ENCODE measurements at regions not wholly inside any gene's neighbourhood (a gene's known extent, or its start where the extent isn't known, plus 50 kb on each side); places are given as distances from the start of the nearest gene placed in this dataset.

GRCh38 chr2:240325016-240326007 lies 110.2 kb upstream of the GPC1 start:
- DNase-seq = no peak

GRCh38 chr2:240326246-240326645 lies 109.2 kb upstream of the GPC1 start:
- no peak for DNase-seq

GRCh38 chr2:240326886-240327285 lies 108.6 kb upstream of the GPC1 start:
- no peak for DNase-seq

DNA sequence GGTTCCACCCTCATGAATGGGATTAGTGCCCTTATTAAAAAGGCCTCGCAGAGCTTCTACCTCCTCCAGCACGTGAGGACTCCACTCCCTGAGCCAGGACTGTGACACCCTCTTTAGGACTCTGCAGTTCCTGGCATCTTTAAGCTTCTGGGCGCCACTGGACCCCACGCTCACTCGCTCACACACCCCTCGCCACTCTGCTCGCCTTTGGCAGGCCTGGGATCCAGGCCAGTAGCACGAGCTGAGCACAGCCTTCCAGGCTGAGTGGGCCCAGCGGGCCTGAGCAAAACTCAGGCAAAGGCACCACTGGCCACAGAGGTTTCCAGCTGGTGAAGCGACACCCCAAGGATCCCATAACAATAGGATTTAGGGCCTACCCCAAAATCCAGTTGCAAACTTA lies 107.9 kb upstream of the GPC1 start:
- DNase-seq = no peak

DNA sequence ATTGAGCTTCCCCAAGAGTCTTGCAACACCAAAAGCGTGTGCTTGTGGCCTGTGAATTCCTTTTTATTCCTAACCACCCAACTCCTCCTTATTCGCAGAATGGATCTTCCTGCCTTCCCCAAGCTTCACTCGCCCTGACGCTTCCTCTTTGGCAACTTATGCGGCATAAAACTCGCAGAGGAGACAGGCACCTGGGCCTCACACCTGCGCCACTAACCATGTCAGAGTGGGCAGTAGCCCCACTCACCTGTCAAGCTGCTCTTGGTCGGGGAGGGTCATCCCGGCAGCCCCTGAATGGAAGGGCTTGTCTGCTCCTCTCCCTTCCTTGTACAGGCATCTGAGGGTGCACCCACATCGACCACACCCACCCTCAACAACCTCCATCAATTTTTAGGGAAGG lies 106.9 kb upstream of the GPC1 start:
- no peak for DNase-seq

DNA sequence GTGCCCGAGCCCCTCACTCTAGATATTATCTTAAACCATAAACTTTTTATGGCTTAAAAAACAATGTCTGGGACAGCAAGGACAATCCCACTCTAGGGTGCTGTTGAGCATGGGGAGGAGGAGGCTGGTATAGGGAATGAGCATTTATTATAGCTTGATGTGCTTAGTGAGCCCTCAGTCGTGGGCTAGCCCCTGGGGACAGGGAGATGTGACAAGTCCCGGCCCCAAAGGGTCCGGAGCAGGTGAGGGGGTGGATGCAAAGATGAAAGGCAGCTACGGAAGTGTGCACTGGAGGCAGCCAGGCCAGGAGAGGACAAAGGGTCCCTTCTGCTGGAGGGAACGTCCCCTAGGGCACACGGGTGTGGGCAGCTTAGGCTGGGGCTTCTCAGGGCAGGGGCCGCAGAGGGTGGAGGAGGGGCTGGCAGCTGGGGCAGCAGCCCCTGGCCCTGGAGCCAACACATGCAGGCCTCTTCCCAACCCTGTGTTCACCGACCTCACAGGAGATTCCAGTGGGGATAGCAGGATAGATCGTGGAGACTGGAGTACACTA lies 106.3 kb upstream of the GPC1 start:
- DNase-seq = no peak

DNA sequence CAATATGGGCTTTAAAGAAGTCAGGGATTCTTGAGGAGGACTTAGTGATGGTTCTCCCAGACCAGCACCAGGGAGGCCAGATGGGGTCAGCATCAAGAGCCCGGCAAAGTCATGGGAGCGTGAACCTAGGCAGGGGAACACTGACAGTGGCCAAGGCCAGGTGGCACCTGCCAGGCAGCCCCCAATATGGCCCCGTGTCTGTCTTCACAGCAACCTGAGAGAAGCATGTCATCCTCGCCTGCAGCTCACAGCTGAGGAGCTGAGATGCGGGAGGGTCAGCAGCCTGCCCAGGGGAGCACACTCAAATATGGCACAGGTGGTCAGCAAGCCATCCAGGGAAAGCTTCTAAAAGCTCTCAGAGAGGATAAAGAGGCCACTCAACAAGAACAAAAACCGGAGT lies 105.7 kb upstream of the GPC1 start:
- no peak for DNase-seq

DNA sequence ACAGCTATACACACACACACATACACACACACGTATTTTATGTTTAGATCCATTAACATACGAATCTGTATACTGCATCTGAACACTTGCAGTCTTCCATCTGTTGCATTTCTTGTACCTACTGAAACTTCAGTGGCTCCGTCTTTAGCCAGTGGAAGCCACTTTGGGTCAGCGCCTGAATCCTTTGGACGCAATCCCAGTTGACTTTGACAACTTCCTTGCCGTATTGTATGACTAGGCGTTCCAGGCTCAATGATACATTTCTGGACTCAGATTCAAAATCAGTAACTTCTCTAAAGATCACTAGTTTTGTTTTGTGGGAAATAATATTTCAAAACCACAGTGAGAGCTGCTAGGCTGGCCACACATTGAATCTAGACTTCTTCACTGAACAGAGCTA lies 101.5 kb upstream of the GPC1 start:
- DNase-seq = no peak

- no peak for DNase-seq
Observed at GRCh38 chr2:240335061-240335460, 100.4 kb upstream of the GPC1 start.

DNA sequence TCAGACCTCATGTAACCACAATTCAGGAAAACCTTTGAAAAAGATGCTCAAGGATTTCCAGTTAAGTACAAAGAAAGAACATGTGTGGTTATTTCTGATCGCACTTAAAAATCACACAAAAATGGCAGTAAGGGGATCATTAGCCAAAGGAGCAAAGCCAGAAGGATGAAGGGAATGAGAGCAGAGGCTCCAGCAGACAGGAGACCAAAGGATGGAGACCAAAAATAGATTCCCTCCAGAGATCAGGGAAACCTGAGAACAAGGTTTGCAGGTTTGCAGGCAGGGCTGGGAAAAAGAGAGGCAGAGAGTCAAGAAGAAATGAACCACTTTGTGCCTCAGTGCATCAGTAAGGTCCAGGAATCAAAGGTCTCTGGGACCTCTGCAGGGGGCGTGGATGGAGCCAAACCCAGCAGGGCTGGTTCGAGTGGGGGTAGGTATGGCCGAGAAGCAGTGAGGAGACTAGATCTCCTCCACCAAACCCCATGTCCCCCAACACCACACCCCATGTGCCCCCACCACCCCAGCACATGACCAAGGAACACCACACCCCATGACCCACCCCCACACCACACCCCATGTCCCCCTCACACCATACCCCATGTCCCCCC lies 98.5 kb upstream of the GPC1 start:
- DNase-seq = no peak

DNA sequence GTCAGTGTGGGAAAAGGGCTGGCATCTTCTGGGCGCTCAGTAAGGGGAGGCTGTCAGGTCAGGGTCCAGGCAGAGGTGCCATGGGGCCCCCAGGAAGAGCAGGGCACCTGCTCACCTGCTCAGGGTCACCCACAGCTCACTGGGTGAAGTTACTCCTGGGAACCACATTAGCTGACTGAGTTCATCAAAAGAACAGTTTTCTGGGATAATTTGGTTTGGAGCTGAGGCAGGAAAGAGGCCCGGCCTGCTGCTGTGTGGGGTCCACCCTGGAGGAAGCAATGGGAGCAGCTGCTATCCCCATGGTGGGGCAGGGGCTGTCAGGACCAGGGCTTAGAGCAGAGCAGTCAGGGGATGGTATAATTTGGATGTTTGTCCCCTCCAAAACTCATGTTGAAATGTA lies 97.2 kb upstream of the GPC1 start:
- DNase-seq = no peak

GRCh38 chr2:240339411-240340360 lies 95.8 kb upstream of the GPC1 start:
- no peak for DNase-seq

GRCh38 chr2:240340361-240340761 lies 95.1 kb upstream of the GPC1 start:
- DNase-seq = no peak

- no peak for DNase-seq
Observed at GRCh38 chr2:240341064-240341463, 94.4 kb upstream of the GPC1 start.

DNA sequence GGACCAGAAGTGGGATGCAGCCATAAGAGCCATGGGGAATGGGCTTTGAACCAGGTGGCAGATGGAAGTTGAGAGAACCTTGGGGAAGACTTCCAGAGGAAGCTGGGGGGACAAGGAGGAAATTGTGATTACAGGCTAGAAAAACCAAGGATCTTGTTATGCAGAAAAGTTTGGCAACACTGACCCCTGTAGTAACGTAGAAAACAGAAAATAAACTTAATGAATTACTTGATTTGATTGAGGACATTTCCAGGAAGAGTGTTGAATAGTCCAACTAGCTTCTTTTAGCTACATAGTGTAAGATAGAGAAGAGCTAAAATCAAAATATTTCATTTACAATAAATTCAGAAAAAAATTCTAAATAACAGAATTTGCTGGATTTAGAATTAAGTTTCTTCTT lies 91.9 kb upstream of the GPC1 start:
- no peak for DNase-seq

- no peak for DNase-seq
Observed at GRCh38 chr2:240344904-240345303, 90.6 kb upstream of the GPC1 start.

DNA sequence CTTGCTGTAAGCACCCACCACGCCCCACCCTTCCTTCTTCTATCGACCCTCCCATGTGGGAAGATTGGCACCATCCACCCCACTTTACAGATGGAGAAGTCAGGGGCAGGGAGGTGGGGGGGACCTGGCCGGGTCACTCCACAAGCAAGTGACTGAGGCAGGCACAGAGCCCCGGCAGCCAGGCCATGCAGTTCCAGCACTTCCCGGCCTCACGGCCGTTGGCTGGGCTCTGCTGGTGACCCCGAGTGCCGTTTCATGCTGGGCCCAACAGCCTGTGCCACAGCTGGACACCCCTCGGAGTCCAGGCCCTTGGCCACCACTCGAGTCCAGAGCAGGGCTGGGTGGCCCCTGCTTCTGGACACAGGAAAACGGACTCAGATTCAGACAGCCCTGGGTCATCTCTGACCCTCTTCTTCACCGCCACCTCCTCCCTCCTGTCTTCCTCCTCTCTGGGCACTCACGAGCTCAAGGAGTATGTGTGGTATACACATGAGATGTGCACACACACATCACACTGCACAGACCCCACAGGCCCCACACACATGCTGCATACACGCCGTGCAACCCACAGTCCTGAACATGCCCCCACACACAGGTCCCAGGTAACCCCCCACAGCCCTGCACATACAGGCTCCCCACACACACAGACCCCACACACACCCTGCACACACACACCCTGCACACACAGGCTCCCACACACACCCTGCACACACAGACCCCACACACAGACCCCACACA lies 89.3 kb upstream of the GPC1 start:
- DNase-seq = no peak

- DNase-seq = no peak
Observed at GRCh38 chr2:240346753-240347372, 88.6 kb upstream of the GPC1 start.

DNA sequence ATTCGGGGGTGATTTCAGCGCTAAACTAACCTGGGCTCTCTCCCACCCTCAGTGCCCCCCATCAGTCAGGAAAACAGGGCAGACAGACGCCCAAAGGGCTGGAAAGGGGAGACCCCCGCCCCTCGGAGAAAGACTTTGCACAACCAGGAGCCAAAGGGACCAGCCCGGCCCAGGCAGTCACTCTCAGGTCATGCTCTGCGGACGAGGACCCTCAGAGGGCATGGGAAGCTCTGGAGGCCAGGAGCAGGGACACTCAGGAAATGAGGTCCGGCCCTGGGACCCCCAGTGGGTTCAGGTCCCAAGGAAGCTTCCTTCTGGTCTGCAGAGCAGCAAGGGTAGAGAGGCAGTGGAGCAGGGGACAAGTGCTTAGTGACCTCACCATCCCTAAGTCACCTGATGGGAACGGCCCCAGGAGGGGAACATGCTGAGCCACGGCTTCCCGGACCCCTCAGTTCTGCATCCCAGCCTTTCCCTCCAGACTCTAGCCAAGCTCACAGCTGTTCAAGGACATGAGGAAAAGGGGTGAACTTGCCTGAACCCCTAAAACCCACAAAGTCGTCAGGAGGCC lies 88.0 kb upstream of the GPC1 start:
- no peak for DNase-seq

DNA sequence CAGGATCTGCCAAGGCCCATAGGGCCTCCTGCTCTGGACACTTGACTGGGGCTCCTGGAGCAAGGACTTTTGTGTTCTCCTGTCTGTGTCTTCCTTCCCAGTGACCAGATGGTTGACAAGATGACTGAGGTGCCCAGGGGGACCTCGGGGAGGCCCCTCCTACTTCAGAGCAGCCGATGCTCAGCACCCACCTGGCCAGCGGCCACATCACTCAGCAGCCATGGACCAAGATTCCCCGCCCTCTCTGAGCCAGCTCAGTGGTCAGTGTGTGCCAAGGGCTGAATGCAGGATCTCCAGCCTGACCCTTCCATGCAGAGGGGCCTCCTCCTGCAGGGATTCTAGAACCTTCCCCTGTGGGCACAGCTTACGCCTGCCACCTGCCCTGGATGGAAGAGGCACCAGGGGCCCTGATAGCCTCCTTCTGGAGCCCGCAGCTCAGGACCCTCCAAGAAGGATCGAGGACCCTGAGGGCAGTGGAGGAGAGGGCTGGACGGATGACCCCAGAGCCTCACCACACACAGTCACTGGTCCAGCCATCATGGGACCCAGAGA lies 87.4 kb upstream of the GPC1 start:
- no peak for DNase-seq

- no peak for DNase-seq
Observed at GRCh38 chr2:240348522-240348921, 86.9 kb upstream of the GPC1 start.

Data from suppressor macrophage treated with lipopolysaccharide for 4 hours (primary cell).